ENCODE measurements at regions not wholly inside any gene's neighbourhood (a gene's known extent, or its start where the extent isn't known, plus 50 kb on each side); places are given as distances from the start of the nearest gene placed in this dataset.
"Not testable (repeated sequence)": the region's sequence is repeated elsewhere in the genome, so short reads cannot be mapped to it uniquely, and the experiment has no call there.

DNA sequence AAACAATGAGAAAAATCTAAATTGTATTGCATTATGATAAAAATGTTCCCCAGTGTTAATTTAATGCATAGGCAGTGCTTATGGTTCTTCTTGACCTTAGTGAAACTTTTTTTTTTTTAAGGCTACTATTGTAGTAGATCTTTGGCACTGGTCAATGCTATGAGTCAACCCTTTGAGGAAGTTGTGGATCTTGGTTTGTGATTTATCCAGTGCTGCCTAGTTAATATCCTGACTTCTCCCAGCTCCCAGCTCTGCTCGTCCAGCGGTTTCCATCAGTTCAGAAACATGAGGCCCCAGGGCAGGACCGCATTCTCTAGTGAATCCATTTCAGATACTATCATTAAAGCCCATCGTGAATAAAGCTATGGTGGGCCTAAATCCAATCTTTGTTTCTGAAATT is 364.5 kb upstream of the JARID2 start:
- no peaks in the 10 kb centered on the region for H3K9me3 ChIP-seq (ENCODE audit: control insufficient read depth, insufficient read depth, low read length)
- no peak overlapping the region for H3K4me3 ChIP-seq (ENCODE audit: low read depth, low read length)
- no peaks in the 10 kb centered on the region for H3K27me3 ChIP-seq (ENCODE audit: control insufficient read depth, insufficient read depth, low read length)
- H3K9ac ChIP-seq (ENCODE audit: low read depth, low read length), result no peak overlapping the region
- H3K4me1 ChIP-seq (ENCODE audit: control insufficient read depth, insufficient read depth, low read length), result peaks cover 17% of the 10 kb centered on the region
- no peaks in the 10 kb centered on the region for H3K36me3 ChIP-seq (ENCODE audit: control insufficient read depth, insufficient read depth, low read length)

DNA sequence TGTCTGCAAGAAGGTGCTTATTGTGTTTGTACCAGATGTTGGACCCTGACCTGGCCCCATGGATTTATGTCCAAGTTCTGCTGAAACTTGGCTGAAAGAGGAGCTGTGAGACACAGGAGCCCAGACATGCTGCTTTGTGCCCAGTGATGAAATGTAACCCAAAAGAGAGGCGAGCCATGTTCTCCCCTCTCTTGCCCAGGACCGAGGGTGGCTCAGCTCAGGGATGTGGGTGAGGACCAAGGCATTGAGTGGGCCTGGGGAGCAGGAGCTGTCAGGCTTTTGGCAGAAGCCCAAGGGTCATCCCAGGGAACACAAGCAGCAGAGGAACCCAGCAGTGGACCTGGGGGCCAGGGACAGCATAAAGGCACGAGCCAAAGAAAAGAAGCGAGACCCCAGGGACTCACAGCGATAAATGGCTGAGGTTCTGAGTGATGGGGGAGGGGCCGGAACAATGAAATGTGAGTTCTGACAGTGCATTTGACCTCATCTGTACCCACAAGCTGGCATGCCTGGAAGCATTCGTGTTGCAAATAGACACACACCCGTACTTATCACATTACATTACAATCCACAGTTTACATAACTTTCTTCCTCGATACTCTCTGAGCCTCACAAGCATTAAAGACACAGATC is 363.4 kb upstream of the JARID2 start:
- Histone ChIP-seq H3K9me3 (ENCODE audit: control insufficient read depth, insufficient read depth, low read length) (no peaks in the 10 kb centered on the region), H3K36me3 (ENCODE audit: control insufficient read depth, insufficient read depth, low read length) (no peaks in the 10 kb centered on the region), H3K9ac (ENCODE audit: low read depth, low read length) (no peak overlapping the region), H3K27me3 (ENCODE audit: control insufficient read depth, insufficient read depth, low read length) (no peaks in the 10 kb centered on the region), H3K4me1 (ENCODE audit: control insufficient read depth, insufficient read depth, low read length) (peaks cover 12% of the 10 kb centered on the region), H3K4me3 (ENCODE audit: low read depth, low read length) (no peak overlapping the region)

DNA sequence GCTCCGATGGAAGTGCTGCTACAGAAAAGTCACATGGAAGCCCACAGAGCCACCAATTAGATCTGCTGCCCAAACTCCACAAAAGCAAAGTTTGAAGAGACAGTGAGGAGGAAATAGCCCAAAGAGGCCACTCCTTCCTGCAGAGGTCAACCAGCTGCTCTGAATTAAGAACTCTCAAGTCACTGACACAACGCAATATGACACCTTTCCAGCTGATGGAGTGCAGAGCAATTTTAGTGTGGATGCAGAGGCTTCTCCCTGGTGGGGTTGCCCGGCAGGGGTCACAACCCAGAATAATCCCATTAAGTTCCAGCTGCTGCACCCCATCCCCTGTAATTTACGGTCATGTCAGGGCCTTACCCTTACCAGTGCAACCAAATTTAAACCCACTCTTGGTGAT is 361.9 kb upstream of the JARID2 start:
- Histone ChIP-seq H3K9ac (ENCODE audit: low read depth, low read length) (no peak overlapping the region), H3K27me3 (ENCODE audit: control insufficient read depth, insufficient read depth, low read length) (no peaks in the 10 kb centered on the region), H3K36me3 (ENCODE audit: control insufficient read depth, insufficient read depth, low read length) (no peaks in the 10 kb centered on the region), H3K4me3 (ENCODE audit: low read depth, low read length) (no peak overlapping the region), H3K4me1 (ENCODE audit: control insufficient read depth, insufficient read depth, low read length) (peaks cover 12% of the 10 kb centered on the region), H3K9me3 (ENCODE audit: control insufficient read depth, insufficient read depth, low read length) (no peaks in the 10 kb centered on the region)

DNA sequence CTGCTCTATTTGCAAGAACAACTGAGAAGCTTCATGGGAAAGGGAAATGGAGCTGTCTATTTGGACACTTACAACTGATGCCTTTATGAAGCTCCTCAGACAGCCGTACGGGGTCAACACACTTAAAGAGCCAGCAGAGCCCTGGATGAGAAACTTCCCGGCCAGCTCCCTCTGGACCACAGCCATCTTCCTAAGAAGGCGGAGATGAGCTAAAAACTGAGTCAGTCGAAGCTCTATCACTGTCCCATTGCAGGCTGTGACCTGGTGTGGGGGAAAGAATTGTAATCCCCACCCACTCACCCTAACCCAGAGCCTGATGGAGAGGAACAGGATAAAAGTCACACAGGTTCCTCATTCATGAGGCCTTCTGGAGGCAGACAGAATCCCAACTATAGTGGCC is 360.4 kb upstream of the JARID2 start:
- no peaks in the 10 kb centered on the region for H3K9me3 ChIP-seq (ENCODE audit: control insufficient read depth, insufficient read depth, low read length)
- H3K4me1 ChIP-seq (ENCODE audit: control insufficient read depth, insufficient read depth, low read length), result peaks cover 12% of the 10 kb centered on the region
- H3K4me3 ChIP-seq (ENCODE audit: low read depth, low read length), result no peak overlapping the region
- no peaks in the 10 kb centered on the region for H3K27me3 ChIP-seq (ENCODE audit: control insufficient read depth, insufficient read depth, low read length)
- H3K9ac ChIP-seq (ENCODE audit: low read depth, low read length), result no peak overlapping the region
- no peaks in the 10 kb centered on the region for H3K36me3 ChIP-seq (ENCODE audit: control insufficient read depth, insufficient read depth, low read length)

DNA sequence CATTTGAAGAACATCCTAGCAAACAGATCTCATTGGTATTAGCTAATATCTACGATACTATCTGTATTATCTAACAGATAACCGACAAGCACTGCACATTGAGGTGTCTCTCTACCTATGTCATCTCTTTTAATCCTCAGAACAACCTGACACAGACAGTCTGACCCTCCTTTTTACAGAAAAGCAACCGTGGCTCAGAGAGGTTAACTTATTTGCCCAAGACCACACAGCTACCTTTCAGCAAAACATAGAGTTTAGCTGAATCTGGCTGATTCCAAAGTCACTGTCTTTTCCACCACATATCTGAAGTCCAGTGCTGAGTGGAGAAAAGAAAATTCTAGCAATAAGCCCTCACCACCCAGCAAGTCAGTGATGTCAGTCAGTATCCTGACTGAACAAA is 358.7 kb upstream of the JARID2 start:
- Histone ChIP-seq H3K4me1 (ENCODE audit: control insufficient read depth, insufficient read depth, low read length) (peaks cover 12% of the 10 kb centered on the region), H3K27me3 (ENCODE audit: control insufficient read depth, insufficient read depth, low read length) (no peaks in the 10 kb centered on the region), H3K9me3 (ENCODE audit: control insufficient read depth, insufficient read depth, low read length) (no peaks in the 10 kb centered on the region), H3K4me3 (ENCODE audit: low read depth, low read length) (no peak overlapping the region), H3K36me3 (ENCODE audit: control insufficient read depth, insufficient read depth, low read length) (no peaks in the 10 kb centered on the region), H3K9ac (ENCODE audit: low read depth, low read length) (no peak overlapping the region)

DNA sequence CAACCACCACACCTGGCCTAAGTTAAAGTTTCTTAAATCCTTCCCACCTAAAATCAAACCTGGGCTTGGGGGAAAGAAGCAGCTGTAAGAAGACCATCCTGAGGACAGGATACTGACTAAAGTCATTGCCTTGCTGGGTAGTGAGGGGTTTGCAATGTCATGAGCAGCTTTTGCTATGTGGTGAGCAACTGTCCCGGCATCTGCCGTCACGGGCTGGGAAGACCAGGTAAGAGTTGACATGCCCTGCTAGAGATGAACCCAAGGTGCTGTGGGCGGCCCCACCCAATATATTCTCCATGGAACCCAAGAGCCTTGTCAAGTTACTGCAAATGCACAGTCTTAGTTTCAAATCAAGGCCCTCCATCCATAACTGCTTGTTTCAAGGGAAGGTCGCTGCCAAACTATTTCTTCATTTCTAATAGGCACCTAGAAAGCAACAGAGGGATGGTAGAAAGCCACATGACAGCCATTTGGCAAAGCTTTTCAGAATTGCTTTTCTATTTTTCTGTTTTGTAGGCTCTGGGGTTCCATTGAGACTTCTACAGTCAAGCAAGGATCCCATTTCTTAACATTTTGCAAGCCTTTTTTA is 357.8 kb upstream of the JARID2 start:
- H3K36me3 ChIP-seq (ENCODE audit: control insufficient read depth, insufficient read depth, low read length), result no peaks in the 10 kb centered on the region
- no peak overlapping the region for H3K9ac ChIP-seq (ENCODE audit: low read depth, low read length)
- H3K9me3 ChIP-seq (ENCODE audit: control insufficient read depth, insufficient read depth, low read length), result no peaks in the 10 kb centered on the region
- H3K4me3 ChIP-seq (ENCODE audit: low read depth, low read length), result no peak overlapping the region
- H3K27me3 ChIP-seq (ENCODE audit: control insufficient read depth, insufficient read depth, low read length), result no peaks in the 10 kb centered on the region
- H3K4me1 ChIP-seq (ENCODE audit: control insufficient read depth, insufficient read depth, low read length), result peaks cover 7% of the 10 kb centered on the region

DNA sequence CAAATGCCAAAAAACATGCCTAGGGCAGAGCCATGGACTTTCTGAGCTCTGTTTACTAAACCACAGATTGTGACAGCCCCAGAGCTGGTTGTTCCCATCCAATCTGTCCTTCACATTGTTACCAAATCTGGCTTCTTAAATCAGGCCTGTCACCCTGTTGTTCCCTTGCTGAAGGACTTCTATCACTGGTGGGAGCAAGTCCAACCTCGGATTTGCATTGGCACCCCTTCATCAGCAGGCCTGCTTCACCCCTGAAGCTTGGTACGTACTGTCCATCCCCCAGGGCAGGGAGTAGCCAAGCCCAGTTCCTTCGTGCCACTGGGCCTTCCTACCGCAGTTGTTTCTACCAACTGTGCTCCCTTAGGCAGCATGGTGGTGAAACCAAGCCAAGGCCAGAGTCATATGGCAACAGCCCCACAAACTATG is 357.3 kb upstream of the JARID2 start:
- Histone ChIP-seq H3K9ac (ENCODE audit: low read depth, low read length) (no peak overlapping the region), H3K4me3 (ENCODE audit: low read depth, low read length) (no peak overlapping the region), H3K4me1 (ENCODE audit: control insufficient read depth, insufficient read depth, low read length) (peaks cover 6% of the 10 kb centered on the region), H3K27me3 (ENCODE audit: control insufficient read depth, insufficient read depth, low read length) (no peaks in the 10 kb centered on the region), H3K36me3 (ENCODE audit: control insufficient read depth, insufficient read depth, low read length) (no peaks in the 10 kb centered on the region), H3K9me3 (ENCODE audit: control insufficient read depth, insufficient read depth, low read length) (peaks cover under 1% of the 10 kb centered on the region)

DNA sequence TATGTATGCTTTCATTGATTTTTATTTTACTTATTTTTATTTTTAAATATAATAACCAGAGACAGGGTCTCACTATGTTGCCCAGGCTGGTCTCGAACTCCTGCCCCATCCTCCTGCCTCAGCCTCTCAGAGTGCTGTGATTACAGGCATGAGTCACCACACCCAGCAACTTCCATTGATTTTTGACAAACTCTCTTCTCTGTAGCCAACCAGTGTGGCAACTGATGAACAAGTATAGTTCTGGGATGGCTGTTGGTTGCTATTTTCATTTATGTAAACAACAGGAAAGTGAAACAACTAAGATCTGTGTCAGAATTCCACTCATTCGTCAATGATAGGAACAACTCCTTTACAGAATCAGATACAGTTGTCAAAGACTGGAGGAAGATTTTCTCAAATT is 356.7 kb upstream of the JARID2 start:
- H3K9me3 ChIP-seq (ENCODE audit: control insufficient read depth, insufficient read depth, low read length), result peaks cover 6% of the 10 kb centered on the region
- H3K27me3 ChIP-seq (ENCODE audit: control insufficient read depth, insufficient read depth, low read length), result no peaks in the 10 kb centered on the region
- no peak overlapping the region for H3K4me3 ChIP-seq (ENCODE audit: low read depth, low read length)
- peaks cover 4% of the 10 kb centered on the region for H3K4me1 ChIP-seq (ENCODE audit: control insufficient read depth, insufficient read depth, low read length)
- H3K9ac ChIP-seq (ENCODE audit: low read depth, low read length), result no peak overlapping the region
- H3K36me3 ChIP-seq (ENCODE audit: control insufficient read depth, insufficient read depth, low read length), result no peaks in the 10 kb centered on the region

DNA sequence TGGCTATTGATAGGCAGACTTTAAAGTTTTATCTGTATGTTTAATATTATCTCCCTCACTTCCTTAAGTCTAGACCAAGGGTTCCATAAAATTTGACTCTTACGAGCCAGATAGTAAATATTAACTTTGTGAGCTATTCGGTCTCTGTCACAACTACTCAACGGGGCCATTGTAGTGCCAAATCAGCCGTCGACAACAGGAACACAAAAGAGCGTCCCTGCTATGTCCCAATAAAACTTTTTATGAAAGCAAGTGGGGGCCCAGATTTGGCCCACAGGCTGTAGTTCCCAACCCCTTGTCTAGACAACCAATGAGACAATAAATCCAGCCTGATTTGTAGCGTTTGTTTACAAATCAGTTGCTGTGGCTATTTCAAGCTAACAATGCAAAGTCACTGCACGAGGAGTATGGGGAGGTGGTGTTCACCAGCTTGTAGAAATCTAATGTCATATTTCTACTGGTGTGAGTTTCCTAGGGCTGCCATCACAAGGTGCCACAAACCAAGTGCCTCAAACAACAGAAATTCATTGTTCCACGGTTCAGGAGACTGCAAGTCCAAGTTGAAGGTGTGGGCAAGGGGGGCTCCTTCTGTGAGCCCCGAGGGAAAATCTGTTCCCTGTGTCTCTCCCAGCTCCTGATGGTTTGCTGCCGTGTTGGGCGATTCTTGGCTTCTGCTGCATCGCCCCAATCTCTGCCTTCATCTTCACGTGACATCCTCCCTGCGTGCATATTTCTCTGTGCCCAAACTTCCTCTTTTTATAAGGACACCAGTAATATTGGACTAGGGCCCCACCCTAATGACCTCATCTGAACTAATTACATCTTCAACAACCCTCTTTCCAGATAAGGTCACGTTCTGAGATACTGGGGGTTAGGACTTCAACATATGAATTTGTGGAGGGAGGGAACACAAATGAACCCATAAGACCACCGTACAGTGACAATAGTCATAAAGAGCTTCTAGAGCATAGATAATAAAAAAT is 356.0 kb upstream of the JARID2 start:
- H3K4me3 ChIP-seq (ENCODE audit: low read depth, low read length), result no peak overlapping the region
- H3K9me3 ChIP-seq (ENCODE audit: control insufficient read depth, insufficient read depth, low read length), result peaks cover 8% of the 10 kb centered on the region
- H3K36me3 ChIP-seq (ENCODE audit: control insufficient read depth, insufficient read depth, low read length), result no peaks in the 10 kb centered on the region
- no peak overlapping the region for H3K9ac ChIP-seq (ENCODE audit: low read depth, low read length)
- H3K27me3 ChIP-seq (ENCODE audit: control insufficient read depth, insufficient read depth, low read length), result no peaks in the 10 kb centered on the region
- no peaks in the 10 kb centered on the region for H3K4me1 ChIP-seq (ENCODE audit: control insufficient read depth, insufficient read depth, low read length)

DNA sequence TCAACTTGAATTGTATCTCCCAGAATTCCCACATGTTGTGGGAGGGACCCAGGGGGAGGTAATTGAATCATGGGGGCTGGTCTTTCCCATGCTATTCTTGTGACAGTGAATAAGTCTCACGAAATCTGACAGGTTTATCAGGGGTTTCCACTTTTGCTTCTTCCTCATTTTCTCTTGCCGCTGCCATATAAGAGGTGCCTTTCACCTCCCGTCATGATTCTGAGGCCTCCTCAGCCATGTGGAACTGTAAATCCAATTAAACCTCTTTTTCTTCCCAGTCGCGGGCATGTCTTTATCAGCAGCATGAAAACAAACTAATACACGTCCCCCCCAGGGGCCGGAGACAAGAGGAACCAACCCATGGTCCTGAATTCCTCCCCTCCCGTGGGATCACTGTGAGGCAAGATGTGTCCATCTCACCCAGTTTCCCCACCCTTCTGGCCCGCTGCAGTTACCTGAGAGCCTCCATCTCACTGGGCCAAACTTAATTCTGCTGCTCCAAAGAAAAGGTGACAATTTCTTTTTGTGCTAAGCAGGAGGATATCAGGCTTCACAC is 354.0 kb upstream of the JARID2 start:
- H3K27me3 ChIP-seq (ENCODE audit: control insufficient read depth, insufficient read depth, low read length); H3K9ac ChIP-seq (ENCODE audit: low read depth, low read length); H3K4me1 ChIP-seq (ENCODE audit: control insufficient read depth, insufficient read depth, low read length); H3K36me3 ChIP-seq (ENCODE audit: control insufficient read depth, insufficient read depth, low read length); H3K4me3 ChIP-seq (ENCODE audit: low read depth, low read length); H3K9me3 ChIP-seq (ENCODE audit: control insufficient read depth, insufficient read depth, low read length): not testable (repeated sequence)

DNA sequence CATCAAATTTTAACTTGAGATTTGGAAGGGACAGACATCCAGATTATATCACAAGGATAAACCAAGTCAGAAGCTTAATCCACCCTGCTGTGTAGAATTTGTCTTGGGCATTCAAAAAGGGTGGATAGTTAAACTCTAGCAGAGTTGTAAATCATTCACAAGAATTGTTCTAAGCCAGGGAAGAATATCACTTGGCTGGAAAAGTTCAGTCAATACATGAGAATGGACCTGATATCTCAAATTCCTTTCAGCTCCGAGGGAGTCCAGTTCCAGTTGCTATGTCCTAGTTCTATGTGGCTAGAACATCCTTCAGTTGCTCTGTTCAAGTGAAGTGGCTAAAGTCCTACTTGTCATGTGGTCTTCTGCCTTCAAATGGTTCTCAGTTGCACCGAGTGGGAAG is 351.8 kb upstream of the JARID2 start:
- Histone ChIP-seq H3K4me1 (ENCODE audit: control insufficient read depth, insufficient read depth, low read length) (no peaks in the 10 kb centered on the region), H3K4me3 (ENCODE audit: low read depth, low read length) (no peak overlapping the region), H3K9ac (ENCODE audit: low read depth, low read length) (no peak overlapping the region), H3K9me3 (ENCODE audit: control insufficient read depth, insufficient read depth, low read length) (peaks cover 8% of the 10 kb centered on the region), H3K27me3 (ENCODE audit: control insufficient read depth, insufficient read depth, low read length) (no peaks in the 10 kb centered on the region), H3K36me3 (ENCODE audit: control insufficient read depth, insufficient read depth, low read length) (no peaks in the 10 kb centered on the region)
